Endothelial cell of umbilical vein (primary cell): ENCODE measurements at regions not wholly inside any gene's neighbourhood (a gene's known extent, or its start where the extent isn't known, plus 50 kb on each side); places are given as distances from the start of the nearest gene placed in this dataset.

Source experiments
- BruUV-seq: library from RNA; stranded (reverse); fragments of 400-500 nt; replicated peaks from 2 replicates; lab custom pipeline; 2021; lab: Mats Ljungman, UMichigan
- CTCF ChIA-PET: fragments of 300-600, 350-600 bp; sonication (Branson Sonifier 250); formaldehyde crosslinking; loops from one replicate; lab custom pipeline; 2021; ENCODE audit warnings: antibody characterized with exemption, inconsistent platforms; lab: Charles Lee
- POLR2A ChIA-PET: fragments of 300-600, 350-600 bp; sonication (Branson Sonifier 250); formaldehyde crosslinking; loops from one replicate; lab custom pipeline; 2021; ENCODE audit warnings: antibody characterized with exemption, inconsistent platforms; lab: Charles Lee
- DNase-seq: peaks from one replicate; pipeline ENCODE4 v3.0.0-alpha.2; 2011; ENCODE audit warnings: low read depth, low spot score
- FAIRE-seq: peaks from 2 replicates; lab custom pipeline; 2011; peaks lifted over from hg19 to GRCh38; lab: Jason Lieb, UNC
- H2AFZ ChIP-seq: 2 replicates; pipeline ENCODE4 v1.6.0; 2012; ENCODE audit warnings: low read depth, low read length, control low read depth, inconsistent platforms
- H3K27ac ChIP-seq: 2 replicates; pipeline ENCODE4 v1.5.1; 2011; ENCODE audit warnings: low read depth, mild to moderate bottlenecking, control low read depth, low read length, moderate library complexity; ENCODE audit not compliant: insufficient read depth
- H3K27me3 ChIP-seq, 2 experiments: 2 replicates each; pipeline versions ENCODE4 v1.6.0 to v1.6.1; 2011; ENCODE audit warnings: low read length in 2 of 2, mixed read lengths in 1 of 2; ENCODE audit not compliant: control insufficient read depth in 2 of 2, insufficient read depth in 2 of 2
- H3K36me3 ChIP-seq, 2 experiments: 2 replicates in 1 of 2; 3 replicates in 1 of 2; pipeline ENCODE4 v1.5.1; 2011; ENCODE audit warnings: low read length in 2 of 2, mild to moderate bottlenecking in 1 of 2, moderate library complexity in 1 of 2; ENCODE audit not compliant: control insufficient read depth in 2 of 2, insufficient read depth in 2 of 2; ENCODE audit errors: extremely low read depth in 1 of 2
- H3K4me1 ChIP-seq: 3 replicates; pipeline ENCODE4 v1.5.1; 2011; ENCODE audit warnings: mild to moderate bottlenecking, low read length; ENCODE audit not compliant: control insufficient read depth, insufficient read depth; ENCODE audit errors: extremely low read depth
- H3K4me2 ChIP-seq: 2 replicates; pipeline ENCODE4 v1.6.1; 2011; ENCODE audit warnings: low read length, control low read depth, mixed read lengths; ENCODE audit not compliant: insufficient read depth
- H3K4me3 ChIP-seq, 3 experiments: fragments of 200-600 bp in 1 of 3; sonication (generic), shearing (Covaris generic) in 1 of 3; replicated peaks in 1 of 3; 2 replicates each; pipeline ENCODE4 v1.5.1; 2011 to 2016; ENCODE audit warnings: control low read depth in 3 of 3, low read length in 3 of 3, mild to moderate bottlenecking in 2 of 3, inconsistent platforms in 1 of 3, low read depth in 1 of 3, moderate library complexity in 1 of 3; ENCODE audit not compliant: insufficient read depth in 1 of 3
- H3K79me2 ChIP-seq: 2 replicates; pipeline ENCODE4 v1.6.0; 2012; ENCODE audit warnings: low read length, inconsistent platforms; ENCODE audit not compliant: control insufficient read depth, insufficient read depth
- H3K9ac ChIP-seq: replicated peaks from 2 replicates; pipeline ENCODE3; 2011; ENCODE audit warnings: low read length, control low read depth; ENCODE audit not compliant: insufficient read depth; ENCODE audit errors: extremely low read depth
- H3K9me1 ChIP-seq: replicated peaks from 3 replicates; pipeline ENCODE4 v1.6.0; 2011; ENCODE audit warnings: mild to moderate bottlenecking, low read length; ENCODE audit not compliant: control insufficient read depth, insufficient read depth; ENCODE audit errors: extremely low read depth
- H3K9me3 ChIP-seq: replicated peaks from 2 replicates; pipeline ENCODE4 v1.5.1; 2012; ENCODE audit warnings: low read length, inconsistent platforms; ENCODE audit not compliant: control insufficient read depth, insufficient read depth
- H4K20me1 ChIP-seq: replicated peaks from 2 replicates; pipeline ENCODE3; 2011; ENCODE audit warnings: mild to moderate bottlenecking, low read length; ENCODE audit not compliant: control insufficient read depth, insufficient read depth; ENCODE audit errors: extremely low read depth
- EZH2 ChIP-seq: IDR thresholded peaks from 2 replicates; pipeline ENCODE4 v1.6.1; 2012; ENCODE audit warnings: borderline replicate concordance, low read depth, mild to moderate bottlenecking, moderate library complexity, low read length, inconsistent platforms; ENCODE audit not compliant: severe bottlenecking
- FOS ChIP-seq: IDR thresholded peaks from 2 replicates; pipeline ENCODE4 v1.6.1; 2011; ENCODE audit warnings: mild to moderate bottlenecking, low read length, moderate library complexity, borderline replicate concordance; ENCODE audit not compliant: insufficient read depth
- GATA2 ChIP-seq: IDR thresholded peaks from 2 replicates; pipeline ENCODE4 v1.7.0; 2011; ENCODE audit warnings: low read depth, mild to moderate bottlenecking, moderate library complexity, mixed read lengths, low read length; ENCODE audit not compliant: insufficient read length, insufficient read depth
- POLR2AphosphoS5 ChIP-seq: IDR thresholded peaks from 2 replicates; pipeline ENCODE4 v1.6.1; 2012; ENCODE audit warnings: low read depth, mild to moderate bottlenecking, control low read depth, low read length, moderate library complexity; ENCODE audit not compliant: insufficient read depth
- dilution Hi-C: fragments of 300-500 bp; cut with MboI; formaldehyde crosslinking; loops from one replicate; pipeline ENCODE4 v1.15.0; 2019; ENCODE audit warnings: low sequenced_read_pairs; ENCODE audit not compliant: extremely low pct_ligation_motif_present
- intact Hi-C: fragments of 100-400 bp; cut with micrococcal nuclease; formaldehyde crosslinking; loops from one replicate; pipeline ENCODE4 v1.10.0; 2022
- TF ChIP-seq, protein P1 (sequence below): IDR thresholded peaks from 2 replicates; pipeline ENCODE4 v1.6.1; 2011; ENCODE audit not compliant: insufficient read depth, insufficient read length
- TF ChIP-seq, protein P2 (sequence below), 2 donors: IDR thresholded peaks; 1 replicate in 1 of 2; 2 replicates in 1 of 2; pipeline ENCODE4 v1.5.1; 2011; ENCODE audit warnings: low read length in 2 of 2, mild to moderate bottlenecking in 2 of 2, moderate library complexity in 2 of 2, control low read depth in 1 of 2, inconsistent platforms in 1 of 2, low read depth in 1 of 2; ENCODE audit not compliant: insufficient read depth in 1 of 2; ENCODE audit errors: extremely low read depth in 1 of 2

DNA sequence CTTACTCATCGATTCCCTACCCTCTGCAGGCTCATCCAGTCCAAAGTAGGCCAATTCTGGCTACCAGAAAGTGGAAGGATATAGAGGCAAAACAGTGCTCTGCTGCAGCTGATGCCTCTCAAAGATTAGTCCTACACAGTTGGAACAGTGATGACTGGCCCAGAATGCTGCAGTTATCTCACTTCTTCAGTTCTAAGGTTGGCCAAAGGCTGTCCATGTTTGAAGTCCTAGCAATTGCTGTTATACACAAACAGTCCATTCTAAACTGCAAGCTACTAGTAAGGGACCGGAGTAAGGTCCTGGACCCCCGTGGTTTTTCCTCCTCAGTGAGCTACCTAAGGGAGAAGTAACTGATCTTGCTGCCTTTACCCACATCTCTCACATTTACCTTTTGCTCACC is 129.1 kb upstream of the NRIP1 start:
- FAIRE-seq (no peak), DNase-seq (no peak)
- H3K4me2 ChIP-seq: no peak overlapping the region
- ChIA-PET CTCF (no interaction called here), POLR2A (no interaction called here)
- intact Hi-C loops (loop anchor here (10.0 kb wide), 1 partner anchor 329 kb away; no protein-coding TSS in a partner anchor), dilution Hi-C loops (no loop called here)
- no peak overlapping the region for H3K9ac ChIP-seq
- TF ChIP-seq POLR2AphosphoS5 (no peak), EZH2 (no peak), FOS (no peak), GATA2 (no peak)
- TF ChIP-seq, protein P1, sequence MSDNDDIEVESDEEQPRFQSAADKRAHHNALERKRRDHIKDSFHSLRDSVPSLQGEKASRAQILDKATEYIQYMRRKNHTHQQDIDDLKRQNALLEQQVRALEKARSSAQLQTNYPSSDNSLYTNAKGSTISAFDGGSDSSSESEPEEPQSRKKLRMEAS: no peak
- TF ChIP-seq, protein P2, sequence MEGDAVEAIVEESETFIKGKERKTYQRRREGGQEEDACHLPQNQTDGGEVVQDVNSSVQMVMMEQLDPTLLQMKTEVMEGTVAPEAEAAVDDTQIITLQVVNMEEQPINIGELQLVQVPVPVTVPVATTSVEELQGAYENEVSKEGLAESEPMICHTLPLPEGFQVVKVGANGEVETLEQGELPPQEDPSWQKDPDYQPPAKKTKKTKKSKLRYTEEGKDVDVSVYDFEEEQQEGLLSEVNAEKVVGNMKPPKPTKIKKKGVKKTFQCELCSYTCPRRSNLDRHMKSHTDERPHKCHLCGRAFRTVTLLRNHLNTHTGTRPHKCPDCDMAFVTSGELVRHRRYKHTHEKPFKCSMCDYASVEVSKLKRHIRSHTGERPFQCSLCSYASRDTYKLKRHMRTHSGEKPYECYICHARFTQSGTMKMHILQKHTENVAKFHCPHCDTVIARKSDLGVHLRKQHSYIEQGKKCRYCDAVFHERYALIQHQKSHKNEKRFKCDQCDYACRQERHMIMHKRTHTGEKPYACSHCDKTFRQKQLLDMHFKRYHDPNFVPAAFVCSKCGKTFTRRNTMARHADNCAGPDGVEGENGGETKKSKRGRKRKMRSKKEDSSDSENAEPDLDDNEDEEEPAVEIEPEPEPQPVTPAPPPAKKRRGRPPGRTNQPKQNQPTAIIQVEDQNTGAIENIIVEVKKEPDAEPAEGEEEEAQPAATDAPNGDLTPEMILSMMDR (IDR thresholded peaks at IDR 0.05; ENCODE audit: extremely low read depth in 1 of 2, insufficient read depth in 1 of 2, low read depth in 1 of 2, low read length in 2 of 2): no peak
- no peaks in the 10 kb centered on the region for H3K27me3 ChIP-seq
- no peaks in the 10 kb centered on the region for H4K20me1 ChIP-seq
- no peak overlapping the region for H2AFZ ChIP-seq
- no peaks in the 10 kb centered on the region for H3K9me1 ChIP-seq
- no peaks in the 10 kb centered on the region for H3K9me3 ChIP-seq
- H3K4me3 ChIP-seq: no peak overlapping the region
- H3K27ac ChIP-seq: no peak overlapping the region
- no peaks in the 10 kb centered on the region for H3K36me3 ChIP-seq
- H3K4me1 ChIP-seq: no peaks in the 10 kb centered on the region
- BruUV-seq: no TSS peak
- H3K79me2 ChIP-seq: no peaks in the 10 kb centered on the region
